Erythroblast (primary cell): ENCODE measurements at regions not wholly inside any gene's neighbourhood (a gene's known extent, or its start where the extent isn't known, plus 50 kb on each side); places are given as distances from the start of the nearest gene placed in this dataset.

Experiments used
- GATA1 ChIP-seq: IDR thresholded peaks from 2 replicates; pipeline ENCODE4 v1.6.1; 2011; ENCODE audit warnings: low read depth, mild to moderate bottlenecking, control low read depth, low read length, moderate library complexity
- POLR2A ChIP-seq: IDR thresholded peaks from 2 replicates; pipeline ENCODE4 v1.6.1; 2011; ENCODE audit warnings: mild to moderate bottlenecking, low read length

DNA sequence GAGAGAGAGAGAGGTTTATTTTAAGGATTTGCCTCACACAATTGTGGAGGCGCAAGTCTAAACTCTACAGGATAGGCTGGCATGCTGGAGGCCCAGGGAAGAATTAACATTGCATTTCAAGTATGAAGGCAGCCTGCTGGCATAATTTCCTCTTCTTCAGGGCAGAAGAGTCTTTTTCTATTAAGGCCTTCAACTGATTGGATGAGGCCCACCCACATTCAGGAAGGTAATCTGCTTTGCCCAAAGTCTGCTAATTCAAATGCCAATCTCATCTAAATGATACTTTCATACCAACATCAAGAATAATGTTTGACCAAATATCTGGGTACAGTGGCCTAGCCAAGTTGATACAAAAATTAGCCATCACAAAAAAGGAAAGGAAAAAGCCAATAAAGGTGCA lies 258.1 kb upstream of the MDFIC2 start:
- TF ChIP-seq POLR2A (no peak), GATA1 (no peak)
